ENCODE measurements at regions not wholly inside any gene's neighbourhood (a gene's known extent, or its start where the extent isn't known, plus 50 kb on each side); places are given as distances from the start of the nearest gene placed in this dataset.
"Not testable (repeated sequence)": the region's sequence is repeated elsewhere in the genome, so short reads cannot be mapped to it uniquely, and the experiment has no call there.

DNA sequence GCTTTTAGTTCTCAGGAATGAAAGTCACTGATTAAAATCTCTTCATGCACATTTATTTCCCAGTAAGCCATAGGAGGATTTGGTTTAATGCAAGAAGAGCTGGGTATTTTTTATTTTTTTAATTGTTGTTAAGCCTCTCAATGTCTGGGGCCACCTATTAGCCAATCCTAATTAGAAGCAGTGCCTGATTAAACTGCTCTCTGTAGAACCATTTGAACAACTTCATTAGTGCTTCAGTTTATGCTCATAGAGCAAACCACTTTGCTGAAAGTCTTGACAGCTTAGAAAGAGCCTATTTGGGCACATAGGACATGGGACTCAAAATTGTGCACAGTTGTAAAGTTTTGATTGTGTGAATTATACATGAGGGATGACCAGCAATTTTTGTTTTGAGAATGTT is 548.9 kb downstream of the FRK start:
- intact Hi-C loops (cut with DNase I) = no loop called here
- DNase-seq (ENCODE audit: missing footprints) (no peak), ATAC-seq (no peak)

DNA sequence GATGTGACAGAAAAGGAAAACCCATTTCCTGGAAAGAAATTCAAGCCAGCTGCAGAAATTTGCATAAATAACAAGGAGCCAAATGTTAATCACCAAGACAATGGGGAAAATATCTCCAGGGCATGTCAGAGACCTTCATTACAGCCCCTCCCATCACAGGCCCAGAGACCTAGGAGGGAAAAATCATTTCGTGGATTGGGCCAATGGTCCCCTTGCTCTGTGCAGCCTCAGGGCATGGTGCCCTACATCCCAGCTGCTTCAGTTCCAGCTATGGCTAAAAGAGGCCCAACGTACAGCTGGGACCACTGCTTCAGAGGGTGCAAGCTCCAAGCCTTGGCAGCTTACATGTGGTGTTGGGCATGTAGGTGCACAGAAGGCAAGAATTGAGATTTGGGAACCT is 558.3 kb downstream of the FRK start:
- DNase-seq (ENCODE audit: missing footprints); intact Hi-C loops (cut with DNase I); ATAC-seq: not testable (repeated sequence)

DNA sequence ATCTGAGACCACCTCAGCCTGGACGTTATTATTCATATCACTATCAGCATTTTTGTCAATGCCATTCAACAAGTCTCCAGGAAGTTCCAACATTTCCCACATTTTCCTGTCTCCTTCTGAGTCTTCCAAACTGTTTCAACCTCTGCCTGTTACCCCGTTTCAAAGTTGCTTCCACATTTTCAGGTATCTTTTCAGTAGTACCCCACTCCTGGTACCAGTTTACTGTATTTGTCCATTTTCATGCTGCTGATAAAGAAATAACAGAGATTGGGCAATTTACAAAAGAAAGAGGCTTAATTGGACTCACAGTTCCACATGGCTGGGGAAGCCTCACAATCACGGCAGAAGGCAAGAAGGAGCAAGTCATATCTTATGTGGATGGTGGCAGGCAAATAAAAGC is 565.5 kb downstream of the FRK start:
- intact Hi-C loops (cut with DNase I) = no loop called here
- no peak for DNase-seq (ENCODE audit: missing footprints)
- no peak for ATAC-seq

DNA sequence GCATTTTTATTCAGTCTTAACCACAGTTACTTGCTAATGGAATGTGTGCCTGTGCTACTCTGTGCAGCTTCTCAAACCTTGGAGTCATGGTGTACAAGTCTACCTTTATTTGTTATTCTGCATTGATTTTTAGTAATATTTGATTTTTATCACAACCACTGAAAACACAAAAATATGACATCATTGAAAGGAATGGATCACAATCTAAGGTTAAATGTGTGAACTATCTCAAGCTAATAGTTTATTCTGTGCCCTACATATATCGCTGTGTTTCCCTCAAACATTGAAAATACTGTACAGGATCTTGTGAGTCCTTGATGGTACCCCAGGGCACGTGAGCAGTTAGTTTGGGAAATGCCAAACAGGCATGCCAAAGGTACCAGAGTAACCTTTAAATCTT is 573.4 kb downstream of the FRK start:
- no peak for DNase-seq (ENCODE audit: missing footprints)
- ATAC-seq = no peak
- intact Hi-C loops (cut with DNase I) = no loop called here

DNA sequence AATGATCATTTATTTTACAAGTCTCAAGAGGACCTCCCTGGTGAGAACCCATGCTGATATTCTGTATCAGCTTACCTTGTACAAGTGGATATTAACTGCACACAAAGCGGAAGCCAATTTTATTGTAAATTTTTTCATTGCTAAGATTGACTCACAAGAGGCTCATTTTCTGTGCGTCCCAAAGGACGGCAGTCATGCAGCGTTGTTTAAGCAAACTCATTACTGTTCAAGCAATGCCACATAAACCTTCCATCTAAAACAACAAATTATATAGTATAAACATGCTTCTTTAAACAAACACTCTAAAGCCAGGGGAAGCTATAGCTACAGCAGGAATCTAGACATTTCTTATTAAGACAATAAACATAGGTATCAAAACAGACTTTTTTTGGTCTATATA is 575.3 kb downstream of the FRK start:
- DNase-seq (ENCODE audit: missing footprints) (no peak), ATAC-seq (no peak)
- intact Hi-C loops (cut with DNase I) = no loop called here

DNA sequence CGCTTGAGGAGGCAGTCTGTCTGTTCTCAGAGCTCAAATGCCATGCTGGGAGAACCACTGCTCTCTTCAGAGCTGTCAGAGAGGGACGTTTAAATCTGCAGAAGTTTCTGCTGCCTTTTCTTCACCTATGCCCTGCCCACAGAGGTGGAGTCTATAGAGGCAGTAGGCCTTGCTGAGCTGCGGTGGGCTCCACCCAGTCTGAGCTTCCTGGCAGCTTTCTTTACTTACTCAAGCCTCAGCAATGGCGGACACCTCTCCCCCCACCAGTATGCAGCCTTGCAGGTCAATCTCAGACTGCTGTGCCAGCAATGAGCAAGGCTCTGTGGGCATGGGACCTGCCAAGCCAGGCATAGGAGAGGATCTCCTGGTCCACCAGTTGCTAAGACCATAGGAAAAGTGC is 580.1 kb downstream of the FRK start:
- DNase-seq (ENCODE audit: missing footprints); ATAC-seq; intact Hi-C loops (cut with DNase I): not testable (repeated sequence)

DNA sequence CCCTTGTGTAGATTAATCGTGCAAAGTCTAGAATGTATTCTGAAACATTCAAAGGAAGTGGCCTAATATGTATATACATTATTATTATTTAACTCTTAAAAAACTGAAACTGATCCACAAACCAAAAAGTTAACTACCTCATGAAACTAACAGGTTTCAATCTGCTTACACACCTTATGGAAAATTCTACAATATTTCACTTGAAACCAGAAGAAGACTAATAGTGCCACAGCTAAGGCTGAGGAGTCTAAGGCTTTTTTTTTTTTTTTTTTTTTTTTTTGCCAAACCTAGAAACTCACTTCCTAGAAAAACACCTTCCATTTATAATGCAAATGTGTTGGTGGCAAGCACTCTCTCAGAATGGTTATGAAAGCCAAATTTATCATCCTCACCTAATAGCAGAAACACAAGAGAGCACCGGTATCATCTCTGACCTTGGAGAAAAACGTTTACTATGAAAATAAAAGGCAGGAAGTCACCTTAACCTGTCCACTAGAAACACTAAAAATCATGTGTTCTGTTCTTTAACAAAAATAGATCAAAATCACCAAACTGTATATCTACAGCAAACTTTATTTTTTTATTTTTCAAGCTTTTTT is 586.1 kb downstream of the FRK start:
- DNase-seq (ENCODE audit: missing footprints) = no peak
- intact Hi-C loops (cut with DNase I) = no loop called here
- ATAC-seq = no peak

DNA sequence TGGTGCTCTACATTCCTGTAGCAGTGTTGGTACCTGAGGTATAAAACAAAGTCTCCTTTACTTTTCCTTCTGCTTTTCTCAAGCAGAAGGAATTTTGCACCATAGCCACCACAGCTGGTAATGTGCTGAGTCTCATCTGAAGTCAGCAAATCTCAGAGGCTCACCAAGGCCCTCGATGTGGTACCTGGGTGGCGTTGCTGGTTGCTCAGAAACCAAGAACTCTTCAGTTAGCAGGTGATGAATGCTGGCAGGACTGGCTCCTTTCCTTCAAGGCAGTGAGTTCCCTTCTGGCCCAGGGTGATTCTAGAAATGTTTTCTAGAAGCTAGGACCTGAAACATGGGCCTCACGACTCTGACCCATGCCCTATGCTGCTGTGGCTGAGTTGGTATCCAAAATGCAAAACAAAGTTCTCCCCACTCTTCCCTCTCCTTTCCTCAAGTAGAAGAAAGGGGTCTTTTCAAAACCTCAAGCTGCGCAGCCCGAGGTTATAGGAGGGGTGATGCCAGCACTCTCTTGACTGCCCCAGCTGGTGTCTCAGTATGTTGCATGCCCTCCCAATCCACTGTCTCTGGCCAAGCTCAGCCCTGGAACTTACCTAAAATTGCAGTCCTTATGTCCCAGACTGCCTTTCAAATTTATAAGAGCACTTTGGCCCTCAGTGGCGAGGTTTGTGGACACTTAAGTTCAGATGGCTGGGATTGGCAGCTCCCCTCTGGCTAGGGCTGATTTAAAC is 592.3 kb downstream of the FRK start:
- intact Hi-C loops (cut with DNase I) = no loop called here
- ATAC-seq (no peak), DNase-seq (ENCODE audit: missing footprints) (no peak)

DNA sequence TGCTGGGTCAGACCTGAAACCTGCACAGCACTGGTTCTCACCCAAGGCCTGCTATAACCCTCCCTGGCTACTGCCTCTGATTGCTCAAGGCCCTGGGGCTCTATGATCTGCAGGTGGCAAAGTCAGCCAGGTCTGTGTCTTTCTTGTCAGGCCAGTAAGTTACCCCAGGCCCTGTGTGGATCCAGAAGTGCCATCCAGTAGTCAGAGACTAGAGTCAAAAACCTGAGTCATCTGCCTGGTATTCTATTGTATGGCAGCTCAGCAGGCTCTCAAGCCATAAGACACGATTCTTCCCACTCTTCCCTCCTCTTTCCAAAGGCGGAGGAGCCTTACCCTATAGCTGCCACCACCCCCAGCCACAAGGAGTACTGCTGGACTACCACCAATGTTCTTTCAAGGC is 593.0 kb downstream of the FRK start:
- intact Hi-C loops (cut with DNase I) = no loop called here
- DNase-seq (ENCODE audit: missing footprints) = no peak
- ATAC-seq = no peak

DNA sequence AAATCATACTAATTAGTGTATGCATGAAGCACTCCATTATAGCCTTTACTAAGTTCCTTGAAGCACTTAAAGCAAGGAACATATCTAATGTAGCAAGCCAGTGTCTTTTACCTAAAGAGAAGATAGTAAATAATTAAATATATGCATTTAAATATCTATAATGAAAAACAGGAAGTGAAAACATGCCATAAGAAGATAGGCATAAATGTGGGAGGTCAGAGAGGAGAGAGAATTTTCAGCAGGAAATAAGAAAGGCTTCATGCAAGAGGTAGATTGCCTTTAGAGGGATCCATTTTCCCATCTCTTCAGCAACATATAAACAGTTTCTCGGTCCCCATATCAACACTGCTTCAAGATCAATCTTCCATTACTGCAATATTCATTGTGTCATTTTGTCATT is 599.8 kb downstream of the FRK start:
- ATAC-seq = no peak
- intact Hi-C loops (cut with DNase I) = no loop called here
- DNase-seq (ENCODE audit: missing footprints) = no peak

DNA sequence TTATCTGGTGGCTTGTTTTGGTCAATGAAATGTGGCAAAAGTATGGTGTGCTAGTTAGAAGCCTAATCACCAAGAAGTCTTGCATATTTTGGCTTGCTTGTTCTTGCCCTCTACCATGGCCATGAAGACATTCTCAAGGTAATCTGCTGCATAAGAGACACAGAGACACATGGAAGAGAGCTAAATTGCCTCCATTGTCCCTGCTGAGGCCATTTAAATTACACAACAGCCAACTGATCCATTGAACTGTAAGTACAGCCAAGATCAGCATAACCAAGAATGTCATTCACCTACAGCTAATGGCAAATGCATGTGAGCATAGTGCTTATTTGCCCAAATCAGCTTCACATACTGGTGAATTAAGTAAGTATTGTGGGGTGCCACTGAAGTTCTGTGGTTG is 603.8 kb downstream of the FRK start:
- DNase-seq (ENCODE audit: missing footprints) (no peak), ATAC-seq (no peak)
- intact Hi-C loops (cut with DNase I) = no loop called here

DNA sequence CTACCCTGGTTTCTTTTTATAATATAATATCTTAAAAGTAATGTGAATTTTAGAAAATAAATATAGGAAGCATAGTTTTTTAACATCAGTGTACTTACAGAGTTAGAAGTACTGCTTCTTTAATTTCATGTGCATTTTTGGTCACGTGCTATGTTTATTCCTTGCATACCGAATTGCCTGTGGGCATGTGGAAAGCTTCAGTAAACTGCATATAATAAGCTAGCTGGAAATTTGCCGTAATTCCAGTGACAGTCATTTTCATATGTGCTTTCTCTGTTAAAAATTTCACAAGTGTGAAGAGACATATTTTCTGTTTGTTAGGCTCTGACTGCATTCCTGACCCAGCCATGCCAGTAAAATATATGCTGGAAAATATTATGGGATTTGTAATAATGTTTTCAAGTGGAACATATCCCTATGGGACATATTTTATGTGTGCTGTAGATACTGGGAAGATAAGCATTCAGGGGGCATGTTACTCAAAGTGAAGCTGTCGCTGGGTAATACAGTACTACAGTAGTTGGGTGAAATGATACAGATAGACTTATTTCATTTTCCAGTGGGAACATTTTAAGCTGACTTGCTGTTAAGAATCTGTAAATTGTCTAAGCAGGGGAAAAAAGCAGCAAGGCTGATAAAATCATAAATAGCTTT is 616.7 kb downstream of the FRK start:
- DNase-seq (ENCODE audit: missing footprints) (no peak), ATAC-seq (no peak)
- intact Hi-C loops (cut with DNase I) = no loop called here

DNA sequence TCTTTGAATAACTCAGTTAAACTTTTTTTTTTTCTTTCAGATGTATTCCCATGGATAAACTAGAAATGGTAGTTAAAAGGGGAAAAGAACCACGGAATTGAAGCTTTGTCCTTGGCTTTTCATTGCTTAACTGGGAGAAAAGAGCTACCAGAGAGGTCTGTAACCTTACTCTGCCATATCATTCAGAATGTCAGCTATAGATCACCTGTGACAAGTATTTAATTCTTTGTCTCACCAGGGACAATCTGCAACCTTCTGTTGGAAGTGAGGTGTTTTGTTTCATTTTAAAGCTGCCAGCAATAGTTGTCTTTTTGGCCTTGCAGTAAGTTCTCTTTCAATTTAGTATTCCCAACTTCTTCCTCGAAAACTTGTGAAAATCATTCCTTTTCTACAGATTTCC is 618.4 kb downstream of the FRK start:
- ATAC-seq (no peak), DNase-seq (ENCODE audit: missing footprints) (no peak)
- intact Hi-C loops (cut with DNase I) = no loop called here

DNA sequence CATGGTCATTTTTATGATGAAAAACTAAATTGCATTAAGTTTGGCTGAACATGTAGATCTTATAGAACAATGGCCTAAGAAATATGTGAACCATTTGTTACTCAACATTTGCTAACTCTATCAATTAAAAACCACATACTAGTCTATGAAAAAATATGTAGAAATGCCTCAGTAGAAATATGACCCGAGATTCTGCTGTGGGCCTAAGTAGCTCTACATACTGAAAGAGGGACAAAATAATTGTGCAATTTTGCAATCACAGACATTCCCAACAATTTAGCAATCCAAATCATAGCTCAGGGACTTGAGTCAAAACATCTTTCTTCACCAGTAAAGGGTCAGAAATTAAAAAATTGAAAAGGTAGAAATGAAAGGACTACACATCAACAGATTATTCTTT is 619.0 kb downstream of the FRK start:
- ATAC-seq (no peak), DNase-seq (ENCODE audit: missing footprints) (no peak)
- intact Hi-C loops (cut with DNase I) = no loop called here

DNA sequence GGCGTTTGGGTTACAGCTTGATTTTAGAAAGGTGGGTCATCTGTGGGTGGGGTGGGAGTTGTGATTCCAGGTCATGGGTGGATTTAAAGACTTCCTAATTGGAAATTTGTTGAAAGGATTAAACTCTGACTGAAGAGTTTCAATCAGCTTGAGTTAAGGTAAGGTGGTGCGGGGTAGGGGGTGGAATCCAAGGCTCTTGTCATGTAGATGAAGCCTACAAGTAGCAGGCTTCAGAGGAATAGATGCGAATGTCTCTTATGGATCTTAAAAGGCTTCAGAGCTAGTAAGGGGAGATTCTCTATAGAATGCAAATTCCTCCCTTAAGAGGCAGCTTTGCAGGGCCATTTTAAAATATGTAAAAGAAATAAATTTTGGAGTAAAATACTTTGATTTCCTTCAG is 645.3 kb downstream of the FRK start:
- intact Hi-C loops (cut with DNase I) = no loop called here
- ATAC-seq (no peak), DNase-seq (ENCODE audit: missing footprints) (no peak)

DNA sequence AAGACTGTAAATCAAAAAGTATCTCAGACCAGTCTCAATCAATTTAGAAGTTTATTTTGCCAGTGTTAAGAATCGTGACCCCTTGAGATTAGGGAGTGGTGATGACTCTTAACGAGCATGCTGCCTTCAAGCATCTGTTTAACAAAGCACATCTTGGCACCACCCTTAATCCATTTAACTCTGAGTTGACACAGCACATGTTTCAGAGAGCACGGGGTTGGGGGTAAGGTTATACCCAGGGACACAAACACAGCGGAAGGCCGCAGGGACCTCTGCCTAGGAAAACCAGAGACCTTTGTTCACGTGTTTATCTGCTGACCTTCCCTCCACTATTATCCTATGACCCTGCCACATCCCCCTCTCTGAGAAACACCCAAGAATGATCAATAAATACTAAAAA is 645.8 kb downstream of the FRK start:
- intact Hi-C loops (cut with DNase I); ATAC-seq; DNase-seq (ENCODE audit: missing footprints): not testable (repeated sequence)

DNA sequence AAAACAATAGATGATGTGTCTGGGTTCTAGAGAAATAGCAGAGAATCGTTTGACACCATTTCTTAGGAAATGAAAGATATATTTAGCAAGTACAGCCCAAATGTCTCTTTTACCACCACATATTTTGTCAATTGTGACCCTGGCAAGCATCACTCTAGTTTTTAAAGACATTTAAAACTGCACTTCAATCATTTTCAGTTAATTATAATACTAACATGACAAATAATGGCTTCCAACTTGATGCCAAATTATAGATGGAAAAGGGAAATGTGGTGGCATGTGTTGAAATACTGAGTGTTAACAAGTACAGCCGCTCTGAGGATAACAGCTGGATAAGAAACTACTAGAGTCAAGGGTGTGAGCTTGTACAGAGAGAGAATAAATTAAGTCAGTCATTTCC is 648.9 kb downstream of the FRK start:
- intact Hi-C loops (cut with DNase I) = no loop called here
- DNase-seq (ENCODE audit: missing footprints) (no peak), ATAC-seq (no peak)

DNA sequence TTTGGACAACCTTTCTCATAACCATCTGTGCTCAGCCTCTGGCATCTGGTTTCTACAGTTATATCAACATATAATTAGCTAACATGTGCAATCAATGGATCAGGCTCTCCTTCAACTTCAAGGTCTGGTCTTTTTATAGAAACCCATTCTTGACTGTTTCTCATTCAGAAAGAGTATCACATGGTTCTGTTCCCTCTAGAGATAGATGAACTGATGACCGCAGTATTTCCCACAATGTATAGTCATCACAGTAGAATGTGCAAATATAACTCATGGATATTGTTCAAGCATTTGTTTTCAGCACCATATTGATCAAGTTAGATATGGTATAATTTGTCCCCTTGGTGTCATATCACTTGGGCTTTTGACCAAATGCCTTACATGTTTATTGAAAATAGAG is 656.2 kb downstream of the FRK start:
- ATAC-seq (no peak), DNase-seq (ENCODE audit: missing footprints) (no peak)
- intact Hi-C loops (cut with DNase I) = no loop called here

DNA sequence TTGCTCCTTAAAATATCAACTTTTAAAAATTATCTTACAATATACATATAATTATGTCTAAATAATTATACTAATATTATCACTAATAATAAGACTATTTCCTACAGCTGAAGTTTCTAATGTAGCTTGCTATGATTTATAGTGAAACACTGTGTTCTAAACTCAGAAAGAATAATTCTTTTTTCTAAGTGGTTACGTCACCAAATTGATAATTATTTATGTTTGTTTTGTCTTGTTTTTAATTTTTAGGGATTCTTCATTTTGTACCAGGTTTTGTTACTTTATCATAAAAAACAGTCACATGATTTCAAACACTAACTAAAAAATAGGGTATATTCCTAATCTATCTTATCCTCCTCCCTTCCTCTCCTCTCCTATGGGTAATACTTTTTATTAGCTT is 662.1 kb downstream of the FRK start:
- intact Hi-C loops (cut with DNase I) = no loop called here
- ATAC-seq (no peak), DNase-seq (ENCODE audit: missing footprints) (no peak)

DNA sequence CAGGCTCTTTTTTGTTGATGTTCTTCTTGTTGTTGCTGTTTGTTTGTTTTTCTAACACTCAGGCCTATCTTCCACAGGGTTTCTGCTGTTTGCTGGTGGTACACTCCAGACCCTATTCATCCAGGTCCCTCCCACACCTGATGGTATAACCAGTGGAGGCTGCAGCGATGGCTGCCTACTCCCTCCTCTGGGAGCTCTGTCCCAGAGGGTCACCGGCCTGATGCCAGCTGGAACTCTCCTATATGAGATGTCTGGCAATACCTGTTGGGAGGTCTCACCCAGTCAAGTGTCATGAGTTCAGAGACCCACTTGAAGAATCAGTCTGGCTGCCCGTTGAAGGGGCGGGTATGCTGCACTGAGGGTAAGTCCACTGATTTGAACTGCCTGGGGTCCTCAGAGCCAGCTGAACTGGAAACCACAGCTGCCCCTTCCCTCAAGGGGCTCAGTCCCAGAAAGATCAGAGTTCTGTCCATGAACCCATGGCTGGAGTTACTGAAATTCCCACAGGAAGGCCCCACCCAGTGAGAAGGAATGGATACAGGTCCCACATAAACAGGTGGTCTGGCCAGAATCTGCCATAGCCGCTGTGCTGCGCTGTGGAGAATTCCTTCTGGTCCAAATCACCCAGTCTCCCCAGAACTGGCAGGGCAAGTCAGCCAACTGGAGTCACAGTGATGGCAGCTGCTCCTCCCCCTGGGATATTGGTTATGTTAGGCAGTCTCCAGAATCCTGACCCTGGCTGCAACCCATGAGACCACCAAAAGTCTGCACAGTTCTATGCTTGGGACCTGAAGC is 664.4 kb downstream of the FRK start:
- DNase-seq (ENCODE audit: missing footprints) = no peak
- intact Hi-C loops (cut with DNase I) = no loop called here

More for the DNA sequence above, 664.4 kb downstream of the FRK start:
- no peak for ATAC-seq
